ENCODE measurements at regions not wholly inside any gene's neighbourhood (a gene's known extent, or its start where the extent isn't known, plus 50 kb on each side); places are given as distances from the start of the nearest gene placed in this dataset.

GRCh38 chr7:10655031-10655430 is 318.6 kb upstream of the PHF14 start:
- H3K27ac ChIP-seq, result no peak overlapping the region
- no peaks in the 10 kb centered on the region for H3K36me3 ChIP-seq
- no peaks in the 10 kb centered on the region for H3K4me1 ChIP-seq (ENCODE audit: control insufficient read depth in 1 of 2, low read depth in 2 of 2)
- ATAC-seq (ENCODE audit: insufficient number of reproducible peaks, low FRiP score, low read depth), result no peak
- H3K4me3 ChIP-seq, result no peak overlapping the region
- no peak for TF ChIP-seq CTCF (IDR thresholded peaks at IDR 0.05)
- H3K9me3 ChIP-seq, result no peaks in the 10 kb centered on the region
- no peak for DNase-seq (ENCODE audit: low spot score)
- H3K27me3 ChIP-seq (replicated peaks; ENCODE audit: insufficient read depth), result no peaks in the 10 kb centered on the region

GRCh38 chr7:10657201-10657600 is 316.5 kb upstream of the PHF14 start:
- ATAC-seq (ENCODE audit: insufficient number of reproducible peaks, low FRiP score, low read depth), result no peak
- H3K27ac ChIP-seq, result no peak overlapping the region
- H3K9me3 ChIP-seq, result no peaks in the 10 kb centered on the region
- no peaks in the 10 kb centered on the region for H3K27me3 ChIP-seq (replicated peaks; ENCODE audit: insufficient read depth)
- TF ChIP-seq CTCF (IDR thresholded peaks at IDR 0.05), result no peak
- no peak overlapping the region for H3K4me3 ChIP-seq
- no peaks in the 10 kb centered on the region for H3K36me3 ChIP-seq
- no peaks in the 10 kb centered on the region for H3K4me1 ChIP-seq (ENCODE audit: control insufficient read depth in 1 of 2, low read depth in 2 of 2)
- no peak for DNase-seq (ENCODE audit: low spot score)

GRCh38 chr7:10657837-10658236 is 315.8 kb upstream of the PHF14 start:
- ATAC-seq (ENCODE audit: insufficient number of reproducible peaks, low FRiP score, low read depth), result no peak
- Histone ChIP-seq H3K9me3 (no peaks in the 10 kb centered on the region), H3K27ac (no peak overlapping the region), H3K36me3 (no peaks in the 10 kb centered on the region), H3K4me1 (ENCODE audit: control insufficient read depth in 1 of 2, low read depth in 2 of 2) (no peaks in the 10 kb centered on the region), H3K27me3 (replicated peaks; ENCODE audit: insufficient read depth) (no peaks in the 10 kb centered on the region), H3K4me3 (no peak overlapping the region)
- no peak for TF ChIP-seq CTCF (IDR thresholded peaks at IDR 0.05)
- no peak for DNase-seq (ENCODE audit: low spot score)

GRCh38 chr7:10662491-10662890 is 311.2 kb upstream of the PHF14 start:
- Histone ChIP-seq H3K4me3 (no peak overlapping the region), H3K27ac (no peak overlapping the region), H3K27me3 (replicated peaks; ENCODE audit: insufficient read depth) (no peaks in the 10 kb centered on the region), H3K9me3 (no peaks in the 10 kb centered on the region), H3K4me1 (ENCODE audit: control insufficient read depth in 1 of 2, low read depth in 2 of 2) (no peaks in the 10 kb centered on the region), H3K36me3 (no peaks in the 10 kb centered on the region)
- ATAC-seq (ENCODE audit: insufficient number of reproducible peaks, low FRiP score, low read depth) (no peak), DNase-seq (ENCODE audit: low spot score) (no peak)
- TF ChIP-seq CTCF (IDR thresholded peaks at IDR 0.05), result no peak

GRCh38 chr7:10662982-10663884 is 310.4 kb upstream of the PHF14 start:
- no peak for TF ChIP-seq CTCF (IDR thresholded peaks at IDR 0.05)
- H3K27me3 ChIP-seq (replicated peaks; ENCODE audit: insufficient read depth), result no peaks in the 10 kb centered on the region
- H3K36me3 ChIP-seq, result no peaks in the 10 kb centered on the region
- no peak for DNase-seq (ENCODE audit: low spot score)
- ATAC-seq (ENCODE audit: insufficient number of reproducible peaks, low FRiP score, low read depth), result no peak
- no peak overlapping the region for H3K27ac ChIP-seq
- no peak overlapping the region for H3K4me3 ChIP-seq
- H3K4me1 ChIP-seq (ENCODE audit: control insufficient read depth in 1 of 2, low read depth in 2 of 2), result no peaks in the 10 kb centered on the region
- H3K9me3 ChIP-seq, result no peaks in the 10 kb centered on the region

Measured in thoracic aorta (tissue), 2 donors.